Uterus (tissue), 3 donors: ENCODE measurements at regions not wholly inside any gene's neighbourhood (a gene's known extent, or its start where the extent isn't known, plus 50 kb on each side); places are given as distances from the start of the nearest gene placed in this dataset.

Experiments
- DNase-seq, 2 donors: peaks; one replicate each; pipeline ENCODE4 v3.0.0-alpha.2; 2019 to 2020
- H3K27ac ChIP-seq, 2 donors: fragments of 200-600 bp; sonication (generic); 1 replicate in 1 of 2; 2 replicates in 1 of 2; pipeline ENCODE4 v1.5.1; 2016 to 2018
- H3K27me3 ChIP-seq, 2 donors: fragments of 200-600 bp; sonication (generic); one replicate each; pipeline ENCODE4 v1.5.1; 2018 to 2019; ENCODE audit warnings: control low read depth in 1 of 2
- H3K36me3 ChIP-seq, 2 donors: fragments of 200-600 bp; sonication (generic); one replicate each; pipeline ENCODE4 v1.5.1; 2019; ENCODE audit warnings: control low read depth in 1 of 2
- H3K4me1 ChIP-seq, 2 donors: fragments of 200-600 bp; sonication (generic); one replicate each; pipeline ENCODE4 v1.5.1; 2018 to 2019; ENCODE audit warnings: control low read depth in 1 of 2
- H3K4me3 ChIP-seq, 2 donors: fragments of 200-600 bp; sonication (generic); 1 replicate in 1 of 2; 2 replicates in 1 of 2; pipeline ENCODE4 v1.5.1; 2018 to 2019; ENCODE audit warnings: mild to moderate bottlenecking in 1 of 2
- H3K9me3 ChIP-seq, 2 donors: fragments of 200-600 bp; sonication (generic); one replicate each; pipeline ENCODE4 v1.5.1; 2019; ENCODE audit warnings: control low read depth in 1 of 2
- POLR2A ChIP-seq, 2 donors: fragments of 450-650 bp; IDR thresholded peaks; one replicate each; pipeline ENCODE4 v1.6.1; 2016; ENCODE audit warnings: antibody characterized with exemption in 2 of 2, mild to moderate bottlenecking in 1 of 2, moderate library complexity in 1 of 2
- intact Hi-C: fragments of 100-400 bp; cut with DNase I; formaldehyde crosslinking; loops from one replicate; pipeline ENCODE4 v1.15.1; 2023; ENCODE audit warnings: low total_unique reads
- TF ChIP-seq, protein P1 (sequence below), 4 experiments: fragments of 200-600 bp in 2 of 4; fragments of 450-650 bp in 2 of 4; sonication (generic) in 2 of 4; IDR thresholded peaks; one replicate each; pipeline ENCODE4 v1.5.1; 2016 to 2019; ENCODE audit warnings: antibody characterized with exemption in 4 of 4, mild to moderate bottlenecking in 2 of 4, moderate library complexity in 1 of 4
- donor health status: DM: yes; HTN: yes; CAD: no.

DNA sequence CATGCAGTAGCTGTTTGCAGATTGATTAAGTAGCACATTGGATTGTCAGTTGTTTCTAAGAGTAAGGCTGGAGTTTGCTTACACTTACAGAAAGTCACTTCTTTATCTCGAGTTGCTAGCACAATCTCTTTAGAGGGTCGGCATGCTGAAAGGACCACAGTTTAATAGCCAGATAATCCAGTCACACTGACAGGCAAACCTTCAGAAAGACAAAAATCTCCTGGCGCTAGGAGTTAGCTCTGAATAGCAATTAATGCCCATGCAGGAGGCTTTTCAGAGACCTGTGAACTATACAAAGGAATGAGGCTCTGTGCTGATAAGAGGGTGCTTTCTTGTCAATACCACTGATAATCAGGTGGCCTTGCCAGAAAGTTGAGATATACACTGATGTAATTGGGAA is 1043.0 kb downstream of the AACS start:
- no peaks in the 10 kb centered on the region for H3K27me3 ChIP-seq
- DNase-seq = no peak
- H3K9me3 ChIP-seq = no peaks in the 10 kb centered on the region
- intact Hi-C loops = no loop called here
- H3K4me1 ChIP-seq = no peaks in the 10 kb centered on the region
- no peaks in the 10 kb centered on the region for H3K36me3 ChIP-seq
- no peak overlapping the region for H3K4me3 ChIP-seq
- no peak for TF ChIP-seq POLR2A (IDR thresholded peaks at IDR 0.05)
- TF ChIP-seq, protein P1, sequence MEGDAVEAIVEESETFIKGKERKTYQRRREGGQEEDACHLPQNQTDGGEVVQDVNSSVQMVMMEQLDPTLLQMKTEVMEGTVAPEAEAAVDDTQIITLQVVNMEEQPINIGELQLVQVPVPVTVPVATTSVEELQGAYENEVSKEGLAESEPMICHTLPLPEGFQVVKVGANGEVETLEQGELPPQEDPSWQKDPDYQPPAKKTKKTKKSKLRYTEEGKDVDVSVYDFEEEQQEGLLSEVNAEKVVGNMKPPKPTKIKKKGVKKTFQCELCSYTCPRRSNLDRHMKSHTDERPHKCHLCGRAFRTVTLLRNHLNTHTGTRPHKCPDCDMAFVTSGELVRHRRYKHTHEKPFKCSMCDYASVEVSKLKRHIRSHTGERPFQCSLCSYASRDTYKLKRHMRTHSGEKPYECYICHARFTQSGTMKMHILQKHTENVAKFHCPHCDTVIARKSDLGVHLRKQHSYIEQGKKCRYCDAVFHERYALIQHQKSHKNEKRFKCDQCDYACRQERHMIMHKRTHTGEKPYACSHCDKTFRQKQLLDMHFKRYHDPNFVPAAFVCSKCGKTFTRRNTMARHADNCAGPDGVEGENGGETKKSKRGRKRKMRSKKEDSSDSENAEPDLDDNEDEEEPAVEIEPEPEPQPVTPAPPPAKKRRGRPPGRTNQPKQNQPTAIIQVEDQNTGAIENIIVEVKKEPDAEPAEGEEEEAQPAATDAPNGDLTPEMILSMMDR (IDR thresholded peaks at IDR 0.05) = no peak
- no peak overlapping the region for H3K27ac ChIP-seq

DNA sequence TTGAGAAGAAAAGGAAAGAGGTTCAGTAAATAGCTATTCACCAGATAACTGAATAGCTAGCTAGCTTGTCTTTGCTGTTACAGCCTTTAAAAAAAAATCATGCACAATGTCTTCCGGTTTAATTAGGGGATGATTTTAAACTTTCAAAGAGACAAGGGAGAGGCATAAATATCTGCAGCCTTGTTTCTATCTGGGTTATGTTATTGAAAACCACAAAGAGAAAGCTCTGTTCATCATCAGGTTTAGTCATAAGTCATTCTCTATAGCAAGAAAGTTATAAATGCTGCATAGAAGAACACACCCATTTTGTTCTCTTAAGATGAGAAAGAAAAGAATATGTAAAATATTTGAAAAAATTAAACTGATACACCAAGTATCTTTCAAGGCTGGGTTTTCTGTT is 1046.9 kb downstream of the AACS start:
- DNase-seq = no peak
- intact Hi-C loops = no loop called here
- Histone ChIP-seq H3K9me3 (no peaks in the 10 kb centered on the region), H3K27me3 (no peaks in the 10 kb centered on the region), H3K27ac (no peak overlapping the region), H3K4me3 (no peak overlapping the region), H3K4me1 (no peaks in the 10 kb centered on the region), H3K36me3 (no peaks in the 10 kb centered on the region)
- TF ChIP-seq POLR2A (IDR thresholded peaks at IDR 0.05) = no peak
- TF ChIP-seq, protein P1 (IDR thresholded peaks at IDR 0.05) = no peak

DNA sequence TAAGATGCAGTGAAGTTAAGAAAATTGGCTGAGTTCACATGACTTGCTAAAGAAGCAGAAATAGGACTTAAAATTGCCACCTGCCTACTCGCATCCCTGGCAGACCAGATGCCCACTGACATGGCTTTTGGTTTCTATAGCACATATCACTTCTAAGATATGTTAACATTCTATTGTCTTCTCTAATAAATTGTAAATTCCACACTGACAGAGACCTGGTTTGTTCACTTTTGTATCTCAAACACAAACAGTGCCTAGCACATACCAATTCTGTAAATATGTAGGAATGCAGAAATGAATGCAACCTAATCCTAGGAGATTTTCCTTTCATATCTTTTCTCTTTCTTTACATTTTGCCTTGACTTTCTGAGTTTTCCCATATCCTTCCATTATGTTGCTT is 1047.6 kb downstream of the AACS start:
- TF ChIP-seq, protein P1 (IDR thresholded peaks at IDR 0.05) = no peak
- no peak for TF ChIP-seq POLR2A (IDR thresholded peaks at IDR 0.05)
- no peaks in the 10 kb centered on the region for H3K36me3 ChIP-seq
- no peaks in the 10 kb centered on the region for H3K27me3 ChIP-seq
- H3K9me3 ChIP-seq = no peaks in the 10 kb centered on the region
- no peak for DNase-seq
- H3K4me3 ChIP-seq = no peak overlapping the region
- intact Hi-C loops = no loop called here
- H3K27ac ChIP-seq = no peak overlapping the region
- no peaks in the 10 kb centered on the region for H3K4me1 ChIP-seq

DNA sequence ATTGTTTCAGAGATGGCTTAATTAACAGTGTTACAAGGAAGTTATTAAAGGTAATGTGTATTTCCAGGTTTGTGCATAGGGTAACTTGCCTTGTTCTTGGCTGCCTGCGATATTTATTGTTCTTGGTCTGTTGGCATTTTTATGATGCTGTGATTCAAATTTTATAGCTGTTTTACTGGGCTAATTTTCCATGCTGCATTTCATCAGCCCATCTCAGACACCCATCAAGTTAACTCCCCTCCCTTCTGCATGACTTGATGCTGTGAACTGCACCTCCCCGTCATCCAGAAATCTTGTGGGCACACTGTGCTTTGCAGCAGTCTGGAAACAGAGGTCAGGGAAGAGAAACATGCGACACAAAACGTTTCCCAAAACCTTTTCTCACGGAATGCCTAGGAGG is 1049.2 kb downstream of the AACS start:
- TF ChIP-seq POLR2A (IDR thresholded peaks at IDR 0.05) = no peak
- TF ChIP-seq, protein P1 (IDR thresholded peaks at IDR 0.05) = no peak
- H3K4me3 ChIP-seq = no peak overlapping the region
- no peaks in the 10 kb centered on the region for H3K4me1 ChIP-seq
- H3K9me3 ChIP-seq = no peaks in the 10 kb centered on the region
- H3K36me3 ChIP-seq = no peaks in the 10 kb centered on the region
- DNase-seq = no peak
- H3K27me3 ChIP-seq = peaks cover 0 to 2% of the 10 kb centered on the region in 2 donors
- H3K27ac ChIP-seq = no peak overlapping the region
- intact Hi-C loops = no loop called here

DNA sequence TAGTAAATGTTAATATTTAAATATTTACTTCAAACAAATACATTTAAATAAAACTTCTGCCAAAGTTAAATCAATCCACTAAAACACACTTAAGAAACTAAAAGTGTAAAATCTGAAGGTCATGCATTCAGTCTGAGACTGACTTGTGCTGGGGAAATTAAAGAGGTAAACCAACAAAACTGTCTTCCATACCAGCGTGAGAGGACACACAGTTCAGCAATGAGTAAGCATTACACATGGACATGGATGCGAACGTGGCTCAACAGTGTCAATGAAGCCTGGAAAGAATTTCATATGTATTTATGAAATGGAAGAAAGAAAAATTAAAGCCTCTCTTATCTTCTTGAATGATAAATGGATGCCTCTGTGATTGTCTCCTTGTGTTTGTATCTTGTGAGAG is 1052.3 kb downstream of the AACS start:
- no peak overlapping the region for H3K4me3 ChIP-seq
- no peak for DNase-seq
- no peaks in the 10 kb centered on the region for H3K9me3 ChIP-seq
- peaks cover 0 to 2% of the 10 kb centered on the region in 2 donors for H3K27me3 ChIP-seq
- TF ChIP-seq, protein P1 (IDR thresholded peaks at IDR 0.05) = no peak
- H3K36me3 ChIP-seq = no peaks in the 10 kb centered on the region
- intact Hi-C loops = no loop called here
- no peak overlapping the region for H3K27ac ChIP-seq
- no peaks in the 10 kb centered on the region for H3K4me1 ChIP-seq
